Type B pancreatic cell (in vitro differentiated cells): ENCODE measurements at regions not wholly inside any gene's neighbourhood (a gene's known extent, or its start where the extent isn't known, plus 50 kb on each side); places are given as distances from the start of the nearest gene placed in this dataset.

ENCODE experiments used
- DNase-seq: peaks from one replicate; pipeline ENCODE4 v3.0.0; 2021; ENCODE audit warnings: mixed read lengths; ENCODE audit not compliant: unreplicated experiment; ENCODE audit errors: extremely low spot score
- H3K27ac Mint-ChIP-seq: 2 replicates; pipeline ENCODE4 v1.8.0; 2021; ENCODE audit warnings: mild to moderate bottlenecking, mixed read lengths
- H3K27me3 Mint-ChIP-seq: 2 replicates; pipeline ENCODE4 v1.8.0; 2021; ENCODE audit warnings: mixed read lengths
- H3K36me3 Mint-ChIP-seq: 2 replicates; pipeline ENCODE4 v1.8.0; 2021; ENCODE audit warnings: mixed read lengths
- H3K4me1 Mint-ChIP-seq: one replicate; pipeline ENCODE4 v1.8.0; 2021; ENCODE audit warnings: mixed read lengths; ENCODE audit not compliant: unreplicated experiment
- H3K4me3 Mint-ChIP-seq: 2 replicates; pipeline ENCODE4 v1.8.0; 2021; ENCODE audit warnings: mild to moderate bottlenecking, mixed read lengths
- H3K9me3 Mint-ChIP-seq: 2 replicates; pipeline ENCODE4 v1.8.0; 2021; ENCODE audit warnings: mixed read lengths
- CTCF ChIP-seq: fragments of 200-600 bp; sonication (generic); conservative IDR thresholded peaks from 2 replicates; pipeline ENCODE4 v1.5.0; 2021; ENCODE audit warnings: antibody characterized with exemption, mild to moderate bottlenecking

GRCh38 chr5:155983954-155984353, 343.0 kb upstream of the SGCD start:
- Mint-ChIP-seq H3K4me3 (no peak overlapping the region), H3K36me3 (no peaks in the 10 kb centered on the region), H3K27me3 (peaks cover 3% of the 10 kb centered on the region), H3K4me1 (no peaks in the 10 kb centered on the region), H3K27ac (no peak overlapping the region), H3K9me3 (no peaks in the 10 kb centered on the region)
- DNase-seq = no peak
- no peak for TF ChIP-seq CTCF

GRCh38 chr5:155987265-155987810, 339.6 kb upstream of the SGCD start:
- Mint-ChIP-seq H3K36me3 (no peaks in the 10 kb centered on the region), H3K27me3 (no peaks in the 10 kb centered on the region), H3K27ac (no peak overlapping the region), H3K4me1 (no peaks in the 10 kb centered on the region), H3K9me3 (no peaks in the 10 kb centered on the region), H3K4me3 (no peak overlapping the region)
- TF ChIP-seq CTCF = no peak
- no peak for DNase-seq

GRCh38 chr5:155989879-155990278, 337.1 kb upstream of the SGCD start:
- Mint-ChIP-seq H3K4me3 (no peak overlapping the region), H3K9me3 (no peaks in the 10 kb centered on the region), H3K36me3 (no peaks in the 10 kb centered on the region), H3K27me3 (no peaks in the 10 kb centered on the region), H3K4me1 (no peaks in the 10 kb centered on the region), H3K27ac (no peak overlapping the region)
- no peak for TF ChIP-seq CTCF
- DNase-seq = no peak

GRCh38 chr5:155996123-155996522, 330.8 kb upstream of the SGCD start:
- Mint-ChIP-seq H3K27ac (no peak overlapping the region), H3K27me3 (no peaks in the 10 kb centered on the region), H3K4me1 (no peaks in the 10 kb centered on the region), H3K36me3 (no peaks in the 10 kb centered on the region), H3K4me3 (no peak overlapping the region), H3K9me3 (no peaks in the 10 kb centered on the region)
- no peak for DNase-seq
- no peak for TF ChIP-seq CTCF

GRCh38 chr5:155998257-155998656, 328.7 kb upstream of the SGCD start:
- Mint-ChIP-seq H3K36me3 (no peaks in the 10 kb centered on the region), H3K9me3 (no peaks in the 10 kb centered on the region), H3K4me1 (no peaks in the 10 kb centered on the region), H3K27me3 (no peaks in the 10 kb centered on the region), H3K4me3 (no peak overlapping the region), H3K27ac (no peak overlapping the region)
- no peak for DNase-seq
- no peak for TF ChIP-seq CTCF

GRCh38 chr5:156000115-156000514, 326.8 kb upstream of the SGCD start:
- H3K9me3 Mint-ChIP-seq = no peaks in the 10 kb centered on the region
- H3K4me3 Mint-ChIP-seq = no peak overlapping the region
- H3K4me1 Mint-ChIP-seq = no peaks in the 10 kb centered on the region
- DNase-seq = no peak
- no peak for TF ChIP-seq CTCF
- H3K36me3 Mint-ChIP-seq = no peaks in the 10 kb centered on the region
- no peak overlapping the region for H3K27ac Mint-ChIP-seq
- no peaks in the 10 kb centered on the region for H3K27me3 Mint-ChIP-seq
